ENCODE measurements at regions not wholly inside any gene's neighbourhood (a gene's known extent, or its start where the extent isn't known, plus 50 kb on each side); places are given as distances from the start of the nearest gene placed in this dataset.

DNA sequence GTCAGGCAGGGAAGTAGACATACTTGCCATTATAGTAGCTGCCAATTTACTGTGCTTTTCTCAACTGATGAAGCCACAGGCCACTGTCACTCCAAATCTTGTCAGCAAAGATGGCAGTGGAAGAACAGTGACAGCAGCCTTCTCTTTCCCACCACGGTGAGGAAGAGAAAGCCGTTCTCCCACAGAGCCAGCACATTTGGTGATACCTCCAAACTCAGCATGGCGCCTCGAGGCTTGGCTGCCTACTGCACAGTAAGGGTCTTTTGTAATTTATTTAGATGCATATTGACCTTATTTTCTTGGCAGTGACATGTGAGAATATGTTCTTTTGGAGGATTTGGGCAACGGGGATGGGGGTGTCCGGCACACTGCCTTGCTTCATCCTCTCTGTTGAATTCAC lies 117.2 kb upstream of the CDH20 start:
- H3K4me3 ChIP-seq (ENCODE audit: low read depth, low read length), result no peak overlapping the region
- TF ChIP-seq CTCF (conservative IDR thresholded peaks at IDR 0.05; ENCODE audit: low read depth, low read length), result no peak

DNA sequence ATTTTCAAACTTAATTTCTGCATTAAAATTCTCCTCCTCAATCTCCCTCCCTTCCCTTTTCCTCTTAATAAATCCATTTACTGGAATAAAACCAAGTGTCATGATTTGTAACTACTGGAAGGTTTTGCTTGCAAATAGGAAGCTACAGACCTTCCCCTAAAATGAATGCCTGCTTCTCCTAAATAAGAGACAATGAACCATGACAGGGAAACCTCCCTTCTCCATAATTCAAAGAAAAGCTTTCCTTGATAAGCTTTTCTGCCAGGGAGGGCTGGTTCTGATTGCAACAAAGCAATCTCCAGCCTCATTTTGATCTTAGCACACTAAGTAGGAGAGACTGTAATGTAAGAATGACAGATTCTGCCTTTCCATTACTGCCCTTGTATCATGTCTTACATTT lies 111.0 kb upstream of the CDH20 start:
- no peak overlapping the region for H3K4me3 ChIP-seq (ENCODE audit: low read depth, low read length)
- no peak for TF ChIP-seq CTCF (conservative IDR thresholded peaks at IDR 0.05; ENCODE audit: low read depth, low read length)
- DNase-seq (ENCODE audit: low read depth), result no peak

More for the DNA sequence above, 117.2 kb upstream of the CDH20 start:
- no peak for DNase-seq (ENCODE audit: low read depth)

GRCh38 chr18:61225336-61225735 lies 107.9 kb upstream of the CDH20 start:
- no peak for TF ChIP-seq CTCF (conservative IDR thresholded peaks at IDR 0.05; ENCODE audit: low read depth, low read length)
- H3K4me3 ChIP-seq (ENCODE audit: low read depth, low read length), result no peak overlapping the region
- DNase-seq (ENCODE audit: low read depth), result peak; percentile 1

DNA sequence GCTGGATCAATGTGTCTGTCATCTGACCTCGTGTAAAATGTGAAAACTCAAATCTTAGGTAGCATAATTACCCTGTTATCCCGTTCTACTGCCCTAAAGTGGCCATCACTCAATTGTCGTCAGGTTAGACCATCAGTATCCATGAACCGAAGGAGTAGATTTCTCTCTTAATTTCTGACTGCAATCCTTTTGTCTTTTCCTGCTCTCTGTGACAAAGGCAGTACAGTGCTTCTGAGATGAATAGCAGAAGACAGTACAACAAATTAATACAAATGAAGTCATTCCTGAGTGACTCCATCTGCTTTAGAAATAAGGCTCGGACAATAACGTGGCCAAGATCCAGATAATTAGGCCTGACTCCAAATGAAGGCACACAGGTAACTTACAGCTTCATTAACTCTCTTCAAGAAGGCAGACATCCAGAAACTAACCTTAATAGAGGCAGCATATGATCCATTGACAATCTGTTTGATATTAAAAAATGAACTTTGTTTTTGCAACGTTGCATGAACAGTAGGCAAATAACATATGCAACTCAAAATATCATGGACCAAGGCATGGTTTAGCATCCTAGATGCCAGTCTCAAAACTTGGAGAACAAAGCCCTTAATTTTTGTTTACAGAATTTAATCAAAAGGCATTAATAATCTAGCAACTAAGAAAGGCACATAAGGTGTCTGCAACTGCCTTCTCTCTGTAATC lies 96.7 kb upstream of the CDH20 start:
- no peak overlapping the region for H3K4me3 ChIP-seq (ENCODE audit: low read depth, low read length)
- DNase-seq (ENCODE audit: low read depth), result no peak
- no peak for TF ChIP-seq CTCF (conservative IDR thresholded peaks at IDR 0.05; ENCODE audit: low read depth, low read length)

DNA sequence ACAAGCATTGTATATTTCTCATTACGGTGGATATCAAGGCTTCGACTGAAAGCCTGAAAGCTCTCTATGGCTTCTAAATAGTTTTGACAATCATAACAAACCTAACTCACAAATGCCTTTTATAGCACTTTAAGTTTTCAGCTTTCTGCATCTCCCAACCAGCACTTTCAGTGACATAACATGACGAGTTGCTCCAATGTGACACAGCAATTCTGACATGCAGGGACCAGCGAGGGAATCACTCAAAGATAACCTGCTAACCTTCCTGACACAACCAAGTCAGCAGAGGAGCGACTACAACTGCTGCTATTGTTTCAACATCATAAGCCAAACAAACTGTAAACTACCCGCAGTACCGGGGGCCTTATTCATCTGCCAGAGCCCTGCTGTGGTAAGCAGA lies 95.7 kb upstream of the CDH20 start:
- no peak overlapping the region for H3K4me3 ChIP-seq (ENCODE audit: low read depth, low read length)
- TF ChIP-seq CTCF (conservative IDR thresholded peaks at IDR 0.05; ENCODE audit: low read depth, low read length), result no peak
- DNase-seq (ENCODE audit: low read depth), result no peak

DNA sequence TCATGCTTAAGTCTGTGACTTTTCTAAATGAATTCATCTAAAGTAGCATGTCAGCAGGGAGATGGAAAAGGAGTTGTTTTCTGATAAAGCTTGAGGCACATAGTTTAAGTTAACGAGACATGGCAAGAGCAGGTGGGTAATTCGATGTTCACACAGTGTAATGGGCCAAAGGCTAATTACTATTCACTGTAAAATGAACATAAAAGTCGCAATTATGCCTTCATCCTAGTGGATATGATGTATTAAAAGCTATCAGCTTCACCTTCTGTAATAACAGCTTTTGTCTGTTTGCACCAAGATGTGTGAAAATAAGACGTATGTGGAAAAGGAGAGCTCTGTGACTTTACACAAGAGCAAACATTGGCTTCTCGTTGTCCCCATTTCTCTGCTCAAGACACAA lies 94.2 kb upstream of the CDH20 start:
- H3K4me3 ChIP-seq (ENCODE audit: low read depth, low read length), result no peak overlapping the region
- TF ChIP-seq CTCF (conservative IDR thresholded peaks at IDR 0.05; ENCODE audit: low read depth, low read length), result no peak
- no peak for DNase-seq (ENCODE audit: low read depth)

- TF ChIP-seq CTCF (conservative IDR thresholded peaks at IDR 0.05; ENCODE audit: low read depth, low read length), result no peak
- no peak overlapping the region for H3K4me3 ChIP-seq (ENCODE audit: low read depth, low read length)
- DNase-seq (ENCODE audit: low read depth), result no peak
Observed at GRCh38 chr18:61241260-61241853, 91.9 kb upstream of the CDH20 start.
